Fibroblast of skin of right quadriceps (primary cell): ENCODE measurements at regions not wholly inside any gene's neighbourhood (a gene's known extent, or its start where the extent isn't known, plus 50 kb on each side); places are given as distances from the start of the nearest gene placed in this dataset.

Experiments
- DNase-seq: peaks from one replicate; pipeline ENCODE4 v3.0.0-alpha.2; 2013

DNA sequence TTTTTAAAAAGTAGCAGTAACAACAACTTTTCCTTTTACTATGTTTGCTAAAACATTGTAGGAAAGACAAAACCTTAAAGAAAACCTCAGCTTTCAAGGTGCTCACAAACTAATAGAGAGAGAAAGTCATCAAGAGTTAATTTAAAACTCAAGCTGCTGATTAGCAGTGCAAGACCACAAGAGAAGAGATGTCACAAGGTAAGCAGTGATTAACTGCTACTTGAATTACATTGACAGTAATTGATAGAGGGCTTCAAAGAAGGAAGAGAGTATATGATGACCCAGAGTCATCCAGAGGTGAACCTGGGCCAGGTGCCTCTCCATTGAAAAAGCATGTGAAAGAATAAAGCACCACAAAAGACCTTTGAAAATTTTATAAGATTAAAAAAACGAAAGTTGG is 939.6 kb upstream of the CNTNAP5 start:
- no peak for DNase-seq

DNA sequence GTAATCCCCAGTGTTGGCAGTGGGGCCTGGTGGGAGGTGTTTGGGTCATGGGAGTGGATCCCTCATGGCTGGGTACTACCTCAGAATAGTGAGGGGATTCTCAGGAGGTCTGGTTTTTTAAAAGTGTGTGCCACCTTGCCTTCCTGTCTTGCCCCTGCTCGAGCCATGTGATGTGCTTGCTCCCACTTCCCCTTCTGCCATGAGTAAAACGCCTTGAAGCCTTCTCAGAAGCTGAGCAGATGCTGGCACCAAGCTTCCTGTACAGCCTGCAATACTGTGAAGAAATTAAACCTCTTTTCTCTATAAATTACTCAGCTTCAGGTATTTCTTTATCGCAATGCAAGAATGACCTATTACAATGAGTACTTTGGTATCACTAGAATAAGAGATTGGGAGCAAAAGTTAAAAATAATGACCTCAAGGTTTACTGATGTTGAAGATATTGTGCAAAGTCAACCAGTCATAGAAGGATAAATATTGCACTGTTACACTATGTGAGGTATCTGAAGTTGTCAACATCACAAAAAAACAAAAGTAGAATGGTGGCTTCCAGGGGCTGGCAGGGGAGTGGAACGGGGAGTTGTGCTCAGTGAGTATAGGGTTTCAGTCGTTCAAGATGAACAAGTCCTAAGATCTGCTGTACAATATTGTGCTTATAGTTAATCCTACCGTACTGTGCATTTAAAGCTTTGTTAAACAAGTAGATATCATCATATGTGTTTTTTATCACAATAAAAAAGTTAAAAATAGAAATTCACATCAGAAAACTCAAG is 938.3 kb upstream of the CNTNAP5 start:
- DNase-seq: no peak

DNA sequence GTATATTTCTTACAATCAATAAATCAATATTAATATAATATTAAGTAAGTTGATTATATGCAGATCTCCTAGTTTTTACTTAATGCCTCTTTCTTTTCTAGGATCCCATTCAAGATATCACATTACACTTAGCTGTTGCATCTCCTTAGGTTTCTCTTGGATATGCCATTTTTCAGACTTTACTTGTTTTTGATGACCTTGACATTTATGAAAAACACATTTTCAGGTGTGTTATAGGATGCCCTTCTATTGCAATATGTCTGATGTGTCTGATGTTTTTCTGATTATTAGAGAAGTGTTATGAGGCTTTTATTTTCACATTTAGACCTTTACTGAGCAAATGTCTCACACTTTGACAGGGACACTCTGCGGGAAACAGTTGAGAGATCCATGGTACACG is 933.6 kb upstream of the CNTNAP5 start:
- no peak for DNase-seq

DNA sequence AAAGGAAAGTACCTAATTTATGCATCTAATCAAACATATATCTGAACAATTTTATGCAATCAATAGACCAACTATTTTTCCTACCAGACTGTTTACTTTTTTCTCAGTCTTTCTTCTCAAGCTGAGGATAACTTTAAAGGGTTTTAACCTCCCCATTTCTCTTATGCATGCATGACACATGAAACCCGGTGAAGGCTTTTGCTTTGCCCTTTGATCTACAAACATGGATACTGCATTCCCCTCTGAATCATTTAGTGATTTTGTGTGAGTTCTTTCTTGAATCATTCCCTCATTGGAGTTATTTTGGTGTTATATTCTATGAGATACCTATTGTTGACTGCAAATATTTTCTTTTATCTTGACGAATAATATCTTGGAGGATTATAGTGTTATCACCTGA is 931.9 kb upstream of the CNTNAP5 start:
- no peak for DNase-seq

DNA sequence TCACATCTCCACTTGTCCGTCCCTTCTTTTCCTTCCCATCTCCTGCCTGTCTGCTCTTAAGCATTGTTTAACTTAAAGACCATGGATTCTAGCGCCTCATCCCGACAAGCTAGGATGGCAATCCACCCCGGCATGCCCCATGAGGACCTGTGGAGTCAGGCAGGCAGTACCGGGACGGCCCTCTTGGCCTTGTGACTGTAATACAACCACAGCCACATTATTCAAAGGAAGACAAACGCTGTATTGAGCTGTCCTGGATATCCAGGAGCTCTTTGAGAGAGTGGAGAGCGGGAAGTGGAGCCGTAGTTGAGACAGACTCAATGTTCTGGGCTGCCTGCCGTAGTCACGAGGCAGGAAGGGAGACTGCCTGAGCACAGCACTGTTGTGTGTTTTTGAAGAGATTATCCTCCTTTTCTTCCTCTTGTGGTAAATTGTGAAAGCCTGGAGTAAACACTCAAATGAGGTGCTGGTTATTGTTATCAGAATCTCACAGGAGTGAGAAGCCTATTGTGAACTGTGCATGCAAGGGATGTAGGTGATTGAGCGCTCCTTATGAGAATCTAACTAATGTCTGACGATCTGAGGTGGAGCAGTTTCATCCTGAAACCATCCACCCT is 929.8 kb upstream of the CNTNAP5 start:
- DNase-seq: no peak

DNA sequence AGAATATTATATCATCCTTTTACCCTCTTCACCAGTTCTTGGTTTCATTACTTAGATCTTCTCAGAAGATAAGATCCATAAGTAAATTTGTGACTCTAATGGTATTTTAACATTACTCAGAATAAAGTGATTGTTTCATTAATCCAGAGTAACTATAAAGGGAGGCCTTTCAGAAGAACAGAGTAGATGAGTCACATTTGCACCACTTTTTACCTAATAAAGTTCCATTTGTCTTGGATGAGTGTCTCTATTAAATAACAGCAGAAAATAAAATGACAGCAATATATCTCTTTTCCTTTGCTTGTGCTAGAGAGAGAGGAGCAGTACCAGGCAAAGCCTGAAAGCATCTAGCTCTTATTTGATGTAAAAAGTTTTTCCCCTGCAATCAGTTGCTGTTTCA is 926.5 kb upstream of the CNTNAP5 start:
- no peak for DNase-seq

DNA sequence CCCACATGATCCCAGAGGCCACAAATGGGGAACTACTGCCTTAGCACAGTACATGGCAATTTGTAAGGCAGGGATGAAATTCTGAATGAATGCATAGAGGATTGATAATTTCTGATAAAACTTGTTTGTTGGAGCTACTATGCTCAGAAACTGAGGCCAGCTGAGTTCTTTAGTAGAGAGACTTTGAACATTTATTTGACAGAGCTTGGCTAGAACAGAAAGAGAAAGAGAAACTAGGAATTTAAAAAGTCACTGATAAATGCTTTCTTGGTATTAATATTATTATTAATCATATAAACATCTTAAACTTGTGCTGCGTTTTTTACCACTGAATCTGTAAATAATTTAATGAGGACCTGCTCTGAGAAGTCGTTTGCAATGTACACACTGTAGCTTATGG is 923.7 kb upstream of the CNTNAP5 start:
- DNase-seq: no peak

DNA sequence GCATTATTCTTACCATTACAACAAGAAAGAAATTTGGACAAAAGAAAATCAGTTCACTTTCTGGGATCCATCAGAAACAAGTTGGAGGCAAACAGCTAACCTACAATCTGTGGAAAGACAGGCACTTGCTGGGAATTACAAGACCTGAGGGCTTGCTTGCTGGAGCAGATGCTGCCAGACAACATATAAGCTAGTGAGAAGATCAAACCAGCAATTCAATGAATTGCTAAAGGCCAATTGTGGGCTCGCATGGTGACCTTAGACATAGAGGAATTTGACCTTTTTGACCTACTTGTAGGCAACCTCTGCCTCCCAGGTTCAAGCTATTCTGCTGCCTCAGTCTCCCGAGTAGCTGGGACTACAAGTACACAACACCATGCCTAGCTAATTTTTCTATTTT is 921.2 kb upstream of the CNTNAP5 start:
- no peak for DNase-seq

DNA sequence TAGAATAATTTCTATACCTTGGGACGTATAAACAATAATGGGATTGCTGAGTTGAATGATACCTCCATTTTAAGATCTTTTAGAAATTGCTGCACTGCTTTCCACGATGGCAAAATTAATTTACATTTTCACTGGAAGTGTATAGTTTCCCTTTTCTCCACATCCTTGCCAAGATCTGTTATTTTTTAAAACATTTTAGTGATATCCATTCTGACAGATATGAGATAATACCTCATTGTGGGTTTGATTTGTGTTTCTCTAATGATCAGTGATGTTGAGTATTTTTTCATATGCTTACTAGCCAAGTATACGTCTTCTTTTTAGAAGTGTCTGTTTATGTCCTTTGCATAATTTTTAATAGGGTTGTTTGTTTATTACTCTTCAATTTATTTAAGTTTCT is 908.5 kb upstream of the CNTNAP5 start:
- DNase-seq: no peak

DNA sequence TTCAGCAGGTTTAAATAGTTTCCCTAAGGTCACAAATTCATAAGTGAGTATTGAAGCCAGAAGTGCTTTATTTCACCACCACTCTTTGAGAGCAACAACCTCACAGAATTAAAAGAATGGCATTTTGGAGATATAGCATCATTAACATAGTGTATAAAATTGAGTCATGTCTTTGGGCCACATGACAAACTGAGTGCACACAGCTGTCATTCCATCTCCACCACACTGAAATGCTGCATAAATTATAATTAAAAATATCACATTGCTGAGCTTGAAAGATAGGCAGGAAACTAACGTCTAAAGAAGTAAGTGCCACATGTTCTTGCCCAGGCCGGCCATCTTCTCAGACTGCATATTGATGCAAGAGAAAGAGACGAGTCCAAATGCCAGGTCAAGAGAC is 897.9 kb upstream of the CNTNAP5 start:
- DNase-seq: no peak

DNA sequence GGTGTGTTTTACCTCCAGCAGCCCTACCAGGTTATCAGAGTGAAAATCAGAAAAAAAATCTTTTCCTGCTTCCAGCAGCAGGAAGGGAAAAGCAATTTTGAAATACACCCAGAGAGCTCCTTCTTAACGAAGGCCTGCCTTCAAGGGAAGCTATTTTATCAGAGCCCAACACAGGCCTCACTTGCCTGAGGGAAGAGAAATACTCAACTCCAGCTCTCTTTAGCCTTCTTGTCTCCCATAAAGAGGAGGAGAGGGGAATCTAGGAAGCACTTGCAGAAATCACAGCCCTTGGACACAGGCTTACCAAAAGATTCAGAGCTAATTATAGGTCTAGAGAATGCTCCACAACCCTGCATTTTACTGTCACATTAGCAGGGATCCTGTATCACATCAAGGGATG is 896.1 kb upstream of the CNTNAP5 start:
- DNase-seq: no peak

DNA sequence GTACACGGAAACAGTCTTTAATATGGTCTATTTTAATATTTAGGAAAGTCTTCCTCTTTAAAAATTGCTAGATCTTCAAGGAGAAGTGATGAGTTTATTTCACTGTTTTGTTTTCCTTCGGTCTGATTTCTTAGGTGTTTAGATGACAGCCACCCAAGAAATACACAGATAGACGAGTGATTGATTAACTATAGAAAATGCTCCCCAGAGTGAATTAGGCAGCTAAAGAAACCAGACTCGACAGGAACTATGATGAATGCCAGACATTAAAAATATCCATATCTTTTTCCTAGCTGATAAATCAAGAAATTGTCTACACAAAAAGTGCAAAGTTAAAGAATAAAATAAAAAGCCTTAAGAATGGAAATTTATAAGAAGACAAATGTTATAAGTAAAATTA is 888.7 kb upstream of the CNTNAP5 start:
- no peak for DNase-seq

DNA sequence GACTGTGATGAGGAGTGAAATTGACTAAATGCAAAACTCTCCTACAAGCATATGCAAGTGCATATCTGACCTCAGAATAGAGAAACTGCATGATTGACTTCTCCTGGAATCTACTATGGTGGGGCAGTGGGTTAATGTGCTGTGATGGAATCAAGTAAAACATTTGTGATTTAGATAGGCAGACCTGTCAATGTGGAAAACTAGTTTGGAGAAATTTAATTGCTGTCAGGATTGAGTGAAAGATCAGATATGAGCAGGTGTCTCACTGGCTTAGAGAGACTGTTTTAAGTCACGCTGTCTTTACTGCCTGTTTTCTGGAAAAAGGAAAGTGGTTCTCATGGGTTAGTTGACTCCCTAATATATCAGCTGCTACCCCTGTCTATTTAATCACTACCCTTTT is 881.0 kb upstream of the CNTNAP5 start:
- no peak for DNase-seq

DNA sequence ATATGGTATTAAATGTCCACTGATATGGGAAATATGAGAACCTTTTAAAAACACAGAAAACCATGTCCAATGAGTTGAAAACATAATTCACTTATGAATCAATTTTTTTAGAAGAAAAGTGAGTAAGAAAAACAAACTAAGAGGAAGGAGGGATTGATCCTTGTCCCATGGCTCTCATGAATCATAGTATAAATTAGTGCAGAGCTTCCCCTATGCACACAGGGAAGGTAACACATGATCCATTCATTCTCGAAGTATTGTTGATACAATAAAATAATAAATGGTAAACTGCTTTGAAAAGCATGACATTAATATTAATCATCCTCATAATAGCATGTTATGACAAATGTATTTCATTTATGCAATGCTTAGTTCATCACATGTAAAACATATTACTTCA is 872.0 kb upstream of the CNTNAP5 start:
- DNase-seq: no peak

DNA sequence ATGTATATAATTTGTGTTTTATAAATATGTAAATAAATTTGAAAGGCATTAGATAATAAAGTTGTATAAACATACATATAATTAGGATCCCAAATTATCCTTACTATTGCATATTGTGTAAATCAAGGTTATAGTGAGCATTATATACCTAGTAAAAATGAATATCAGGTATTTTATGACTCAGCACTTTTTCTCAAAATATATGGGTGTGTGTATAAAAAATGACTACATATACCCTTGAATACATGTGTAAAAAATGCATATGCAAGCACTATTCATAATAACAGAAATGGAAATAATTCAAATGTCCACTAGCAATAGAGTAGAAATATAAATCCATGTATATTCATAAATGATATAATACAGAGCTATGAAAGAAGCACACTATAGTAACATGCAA is 870.9 kb upstream of the CNTNAP5 start:
- DNase-seq: no peak

DNA sequence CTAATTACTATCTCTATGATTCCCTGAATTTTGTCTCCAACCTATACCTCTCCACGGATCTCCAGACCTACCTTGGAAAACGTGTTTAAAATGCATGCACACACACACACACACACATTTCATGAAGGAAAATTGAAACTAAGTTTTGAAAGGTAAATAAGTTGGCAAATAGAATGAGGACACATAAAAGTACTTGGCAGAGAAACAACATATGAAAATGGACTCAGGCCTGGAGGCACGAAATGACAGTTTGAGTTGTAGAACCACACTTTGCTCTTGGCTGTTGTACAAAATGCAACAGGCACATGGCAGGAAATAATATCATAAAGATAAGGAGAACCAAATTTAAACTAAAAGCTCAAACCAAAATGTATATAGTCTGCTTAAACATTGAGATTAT is 868.1 kb upstream of the CNTNAP5 start:
- no peak for DNase-seq

DNA sequence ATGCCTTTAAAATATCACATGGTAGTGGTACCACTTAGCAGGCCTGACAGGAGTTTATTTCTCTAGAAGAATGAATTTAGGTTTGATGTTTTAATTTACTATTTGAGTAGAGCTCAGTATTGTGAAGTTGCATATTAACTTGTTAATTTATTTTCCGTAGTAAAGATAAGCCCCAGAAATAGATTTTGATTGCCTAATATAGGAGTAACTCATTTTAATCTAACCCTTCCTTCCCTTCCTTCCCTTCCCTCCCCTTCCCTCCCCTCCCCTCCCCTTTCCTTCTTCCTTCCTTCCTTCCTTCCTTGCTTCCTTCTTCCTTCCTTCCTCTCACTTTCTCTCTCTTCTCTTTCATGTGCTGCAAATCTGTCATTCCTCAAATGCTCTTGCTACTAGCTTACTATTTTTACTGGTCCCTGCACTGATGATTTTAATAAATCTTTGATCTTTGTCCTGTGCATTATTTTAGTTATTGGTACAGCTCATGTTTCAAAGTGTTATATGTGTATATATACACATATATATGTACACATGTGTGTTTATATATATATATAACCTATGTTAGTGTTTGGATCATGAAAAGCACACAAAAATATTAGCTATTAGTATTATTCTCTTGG is 862.6 kb upstream of the CNTNAP5 start:
- DNase-seq: no peak

DNA sequence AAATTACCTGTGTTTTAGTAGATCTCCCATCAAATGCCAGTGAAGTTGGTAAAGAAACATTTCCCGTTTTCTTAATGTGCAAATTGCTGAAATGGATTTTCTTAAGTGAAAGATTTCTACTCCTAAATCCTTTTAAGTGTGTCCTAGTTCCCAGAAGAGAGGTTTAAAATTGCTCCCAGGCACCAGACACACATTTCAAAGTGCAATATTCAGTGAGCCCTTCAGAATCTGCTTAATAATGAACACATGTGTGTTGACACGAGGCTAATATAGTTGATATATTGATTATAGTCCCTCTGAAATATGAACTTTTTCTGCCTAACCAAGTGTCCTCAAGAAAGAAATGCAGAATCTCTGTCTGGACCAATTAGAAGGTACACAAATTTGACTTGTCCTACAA is 861.7 kb upstream of the CNTNAP5 start:
- DNase-seq: no peak

DNA sequence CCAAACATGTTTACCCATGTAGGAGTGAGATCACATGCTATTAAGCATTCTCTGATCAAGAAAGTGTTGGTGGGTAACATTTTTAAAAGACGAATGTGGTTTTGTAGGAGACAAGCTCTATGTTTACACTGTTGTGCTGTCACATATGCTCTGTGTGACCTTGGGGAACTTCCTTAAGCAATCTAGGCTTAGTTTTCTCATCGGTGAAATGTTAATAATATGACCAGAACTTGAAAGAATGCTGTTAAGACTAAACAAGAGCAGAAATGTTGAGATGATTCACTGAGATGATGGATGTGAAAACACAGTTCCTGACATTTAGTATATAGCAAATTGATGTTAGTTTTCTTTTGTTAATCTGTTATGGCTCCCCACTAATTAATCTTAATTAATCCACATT is 860.9 kb upstream of the CNTNAP5 start:
- no peak for DNase-seq

DNA sequence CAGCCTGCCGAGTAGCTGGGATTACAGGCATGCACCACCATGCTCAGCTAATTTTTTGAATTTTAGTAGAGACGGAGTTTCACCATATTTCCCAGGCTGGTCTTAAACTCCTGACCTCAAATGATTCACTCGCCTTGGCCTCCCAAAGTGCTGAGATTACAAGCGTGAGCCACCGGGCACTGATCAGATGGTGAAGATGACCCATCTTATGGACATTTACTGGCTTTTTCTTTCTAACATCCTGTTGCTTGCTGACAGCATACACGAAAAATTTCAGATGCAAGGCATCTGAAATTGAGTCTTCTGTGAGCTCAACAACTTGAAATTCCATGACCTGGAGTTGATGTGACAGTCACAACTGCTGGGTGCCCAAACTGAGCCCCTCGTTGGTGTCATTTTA is 859.5 kb upstream of the CNTNAP5 start:
- DNase-seq: no peak

DNA sequence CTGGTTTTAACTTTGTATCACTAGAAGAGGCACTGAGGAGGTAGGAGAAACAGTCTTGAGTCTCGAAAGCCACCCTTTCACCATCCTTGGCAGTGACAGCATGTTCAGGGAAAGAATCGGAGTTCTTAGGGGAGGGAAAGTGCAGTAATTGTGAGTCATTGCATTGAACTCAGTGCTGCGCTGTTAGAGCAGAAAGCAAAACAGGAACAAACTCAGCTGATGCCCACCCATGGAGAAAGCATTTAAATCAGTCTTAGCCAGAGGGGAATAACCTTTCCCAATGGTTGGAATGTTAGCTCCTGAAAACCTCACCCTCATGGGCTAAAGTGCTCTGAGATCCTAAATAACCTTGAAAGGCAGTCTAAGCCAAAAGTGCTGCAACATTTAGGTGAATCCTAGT is 845.6 kb upstream of the CNTNAP5 start:
- DNase-seq: no peak

DNA sequence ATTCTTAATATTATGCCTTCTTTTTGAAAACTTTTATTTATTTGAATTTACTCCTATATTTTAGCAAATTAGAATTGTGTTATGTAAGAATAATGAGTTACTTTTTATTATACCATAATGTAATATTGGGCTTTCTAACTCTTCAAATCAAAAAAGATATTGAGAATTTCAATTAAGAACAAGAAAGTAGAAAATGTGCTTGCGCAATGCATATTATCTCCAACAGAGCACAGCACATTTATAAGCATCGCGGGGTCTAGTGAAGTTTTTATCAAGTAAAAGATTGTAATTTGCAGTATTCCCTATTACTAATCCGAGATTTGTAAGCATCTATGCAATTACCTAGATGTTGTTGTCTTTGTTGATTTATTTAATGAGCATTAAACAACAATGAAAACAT is 829.1 kb upstream of the CNTNAP5 start:
- no peak for DNase-seq

DNA sequence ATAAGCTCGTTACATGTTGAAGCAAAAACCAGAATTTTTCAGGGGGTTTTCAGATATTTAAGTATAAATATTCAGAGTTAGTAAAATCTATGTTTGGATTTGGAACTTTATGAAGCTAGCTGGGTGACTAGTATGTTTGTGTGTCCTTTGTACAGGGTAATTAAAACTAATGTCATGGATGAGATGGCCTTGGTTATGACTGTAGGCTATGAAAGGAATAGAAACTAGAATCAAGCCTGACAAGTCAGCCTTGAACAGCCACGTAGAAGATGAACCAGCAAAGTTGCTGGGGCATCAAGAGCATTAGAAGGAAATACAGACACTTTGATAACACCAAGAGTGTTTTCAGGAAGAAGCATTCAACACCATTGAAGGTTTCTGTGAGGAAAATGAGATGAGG is 825.1 kb upstream of the CNTNAP5 start:
- no peak for DNase-seq

DNA sequence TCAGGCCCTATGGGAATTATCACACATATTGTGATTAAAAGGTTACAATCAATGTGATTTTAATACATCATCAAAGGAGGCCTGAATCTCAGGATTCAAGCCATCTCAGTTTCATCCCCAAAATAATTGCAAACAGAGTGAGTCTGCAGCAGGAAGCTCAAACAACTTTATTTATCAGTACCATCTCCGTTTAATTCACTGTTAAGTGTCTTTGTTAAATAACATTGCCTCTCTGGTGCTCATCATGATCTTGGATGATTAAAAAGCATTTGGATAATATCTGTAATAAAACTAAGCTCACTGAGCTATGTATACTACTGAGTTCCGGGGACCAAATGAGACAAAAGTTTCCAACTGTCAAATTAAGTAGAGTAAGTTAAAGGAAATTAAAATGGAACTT is 817.8 kb upstream of the CNTNAP5 start:
- DNase-seq: no peak

DNA sequence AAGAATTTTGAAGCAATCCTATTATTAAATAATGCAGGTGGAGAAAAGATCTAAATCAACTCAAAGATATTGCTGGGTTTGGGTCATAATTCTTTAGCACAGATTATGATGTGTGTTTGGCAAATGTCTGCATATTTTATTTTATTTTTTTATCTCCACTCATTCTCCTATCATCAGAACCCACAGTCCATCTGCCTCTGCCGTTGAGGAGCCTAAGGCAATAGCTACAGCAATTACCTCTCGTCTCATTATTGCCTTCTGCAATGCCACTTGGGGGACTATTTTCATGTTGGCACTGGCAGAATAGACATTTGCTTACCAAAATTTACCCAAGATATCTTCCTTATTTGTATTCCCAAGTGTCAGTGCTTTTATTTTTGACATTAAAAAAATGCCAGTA is 815.9 kb upstream of the CNTNAP5 start:
- DNase-seq: no peak
